Nephron progenitor cell (in vitro differentiated cells): ENCODE measurements at regions not wholly inside any gene's neighbourhood (a gene's known extent, or its start where the extent isn't known, plus 50 kb on each side); places are given as distances from the start of the nearest gene placed in this dataset.
"Not testable (repeated sequence)": the region's sequence is repeated elsewhere in the genome, so short reads cannot be mapped to it uniquely, and the experiment has no call there.

Experiments used
- DNase-seq: peaks from one replicate; pipeline ENCODE4 v3.0.0; 2021
- H3K27ac Mint-ChIP-seq: 2 replicates; pipeline ENCODE4 v1.8.0; 2021; ENCODE audit warnings: mild to moderate bottlenecking, moderate library complexity, mixed read lengths
- H3K27me3 Mint-ChIP-seq: 2 replicates; pipeline ENCODE4 v1.8.0; 2021; ENCODE audit warnings: mild to moderate bottlenecking, low read depth, mixed read lengths; ENCODE audit not compliant: poor library complexity
- H3K36me3 Mint-ChIP-seq: 2 replicates; pipeline ENCODE4 v1.8.0; 2021; ENCODE audit warnings: low read depth, mixed read lengths
- H3K4me1 Mint-ChIP-seq: 2 replicates; pipeline ENCODE4 v1.8.0; 2021; ENCODE audit warnings: mixed read lengths
- H3K4me3 Mint-ChIP-seq: 2 replicates; pipeline ENCODE4 v1.8.0; 2021; ENCODE audit warnings: mild to moderate bottlenecking, moderate library complexity, mixed read lengths
- H3K9me3 Mint-ChIP-seq: 2 replicates; pipeline ENCODE4 v1.8.0; 2021; ENCODE audit warnings: mild to moderate bottlenecking, moderate library complexity, mixed read lengths
- TF ChIP-seq, protein P1 (sequence below): fragments of 200-600 bp; sonication (generic); IDR thresholded peaks from 2 replicates; pipeline ENCODE4 v1.5.0; 2021; ENCODE audit warnings: antibody characterized with exemption

DNA sequence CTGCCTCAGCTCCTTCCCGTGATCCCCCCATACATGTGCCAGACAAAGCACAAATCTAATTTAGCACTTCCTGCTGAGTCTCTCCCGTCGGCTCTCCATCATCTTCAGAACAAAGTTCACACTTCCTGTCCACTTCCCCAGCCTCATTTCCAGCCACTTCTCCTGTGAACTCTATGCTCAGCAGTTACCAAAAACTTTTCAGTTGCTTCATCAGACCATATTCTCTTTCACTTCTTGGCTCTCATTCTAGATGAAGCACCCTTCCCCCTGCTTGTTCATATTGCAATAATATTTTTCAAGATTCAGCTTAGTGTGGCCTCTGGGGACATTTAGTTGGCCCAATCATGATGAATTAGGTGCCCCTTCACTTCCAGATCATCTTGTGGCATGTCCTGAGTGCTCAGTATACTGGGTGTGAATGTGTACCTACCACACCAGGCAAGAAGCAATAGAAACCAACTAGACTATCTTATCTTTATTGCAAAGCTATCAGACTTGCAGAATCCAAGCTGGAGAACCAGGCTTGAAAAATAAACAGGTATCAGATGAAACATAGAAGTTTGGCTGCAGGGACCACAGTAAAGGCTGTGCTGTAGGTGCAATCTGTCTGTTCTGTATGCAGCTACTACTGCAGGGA lies 115.8 kb downstream of the NXPE2 start:
- DNase-seq, result no peak
- peaks cover 7% of the 10 kb centered on the region for H3K27me3 Mint-ChIP-seq
- no peaks in the 10 kb centered on the region for H3K36me3 Mint-ChIP-seq
- TF ChIP-seq, protein P1, sequence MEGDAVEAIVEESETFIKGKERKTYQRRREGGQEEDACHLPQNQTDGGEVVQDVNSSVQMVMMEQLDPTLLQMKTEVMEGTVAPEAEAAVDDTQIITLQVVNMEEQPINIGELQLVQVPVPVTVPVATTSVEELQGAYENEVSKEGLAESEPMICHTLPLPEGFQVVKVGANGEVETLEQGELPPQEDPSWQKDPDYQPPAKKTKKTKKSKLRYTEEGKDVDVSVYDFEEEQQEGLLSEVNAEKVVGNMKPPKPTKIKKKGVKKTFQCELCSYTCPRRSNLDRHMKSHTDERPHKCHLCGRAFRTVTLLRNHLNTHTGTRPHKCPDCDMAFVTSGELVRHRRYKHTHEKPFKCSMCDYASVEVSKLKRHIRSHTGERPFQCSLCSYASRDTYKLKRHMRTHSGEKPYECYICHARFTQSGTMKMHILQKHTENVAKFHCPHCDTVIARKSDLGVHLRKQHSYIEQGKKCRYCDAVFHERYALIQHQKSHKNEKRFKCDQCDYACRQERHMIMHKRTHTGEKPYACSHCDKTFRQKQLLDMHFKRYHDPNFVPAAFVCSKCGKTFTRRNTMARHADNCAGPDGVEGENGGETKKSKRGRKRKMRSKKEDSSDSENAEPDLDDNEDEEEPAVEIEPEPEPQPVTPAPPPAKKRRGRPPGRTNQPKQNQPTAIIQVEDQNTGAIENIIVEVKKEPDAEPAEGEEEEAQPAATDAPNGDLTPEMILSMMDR, result no peak
- no peaks in the 10 kb centered on the region for H3K9me3 Mint-ChIP-seq
- no peak overlapping the region for H3K4me3 Mint-ChIP-seq
- no peak overlapping the region for H3K27ac Mint-ChIP-seq
- H3K4me1 Mint-ChIP-seq, result peaks cover 42% of the 10 kb centered on the region

DNA sequence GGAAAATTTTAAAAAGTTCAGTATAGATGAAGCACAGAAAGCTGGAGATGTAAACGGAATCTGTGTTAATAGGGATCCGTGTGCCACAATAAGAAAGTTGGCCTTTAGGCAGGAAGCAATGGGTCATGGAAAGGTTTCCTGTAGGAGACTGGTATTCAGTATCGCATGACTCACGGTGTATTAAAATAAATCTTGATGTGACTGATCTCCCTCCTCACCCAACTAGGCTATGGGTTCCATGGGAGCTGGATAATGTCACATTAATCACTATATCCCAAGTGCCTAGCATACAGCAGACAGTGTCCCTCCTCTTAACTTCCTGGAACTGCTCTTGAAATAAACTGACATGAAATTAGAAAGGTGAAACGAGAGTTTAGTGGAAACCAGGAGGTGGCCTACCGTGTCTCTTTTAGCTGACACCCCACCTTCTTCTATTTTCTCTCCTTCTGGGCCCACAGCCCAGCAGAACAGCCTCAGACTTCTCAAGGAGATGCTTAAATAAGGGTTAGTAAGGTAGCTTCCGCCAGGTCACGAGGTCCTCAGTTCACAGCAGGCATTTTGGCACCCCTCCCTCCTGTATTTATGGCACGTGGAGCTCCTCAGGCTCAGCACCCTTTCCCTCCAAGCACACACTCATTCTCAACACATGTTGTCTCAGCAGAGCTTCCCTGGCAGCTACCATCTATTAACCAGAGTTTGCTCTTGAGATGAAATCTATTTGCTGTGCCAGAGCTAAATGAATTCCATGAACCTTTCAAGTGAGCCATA lies 118.8 kb downstream of the NXPE2 start:
- H3K9me3 Mint-ChIP-seq, result no peaks in the 10 kb centered on the region
- TF ChIP-seq, protein P1, result no peak
- H3K27me3 Mint-ChIP-seq, result peaks cover 4% of the 10 kb centered on the region
- H3K4me3 Mint-ChIP-seq, result no peak overlapping the region
- no peaks in the 10 kb centered on the region for H3K36me3 Mint-ChIP-seq
- DNase-seq, result no peak
- peaks cover 35% of the 10 kb centered on the region for H3K4me1 Mint-ChIP-seq
- H3K27ac Mint-ChIP-seq, result peak overlapping the region; percentile 62

DNA sequence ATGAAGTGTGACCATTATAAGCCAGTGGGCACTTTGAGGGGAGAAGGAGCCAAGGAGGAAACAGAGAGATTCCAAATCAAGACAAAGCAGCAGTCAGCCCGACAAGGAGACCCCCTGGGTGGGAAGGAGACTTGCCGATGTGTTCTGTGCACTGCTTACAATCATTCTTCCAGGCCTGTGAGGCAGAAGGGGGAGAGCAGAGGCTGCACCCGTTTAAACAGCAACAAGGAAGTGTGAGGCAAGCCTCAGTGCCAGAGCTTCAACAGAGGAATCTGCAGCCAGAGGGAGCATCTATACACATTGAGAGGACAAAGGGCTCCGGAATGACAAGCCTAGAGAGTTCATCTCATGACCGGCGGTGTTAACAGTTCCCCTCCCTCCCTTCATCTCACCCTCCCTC lies 121.1 kb downstream of the NXPE2 start:
- H3K4me1 Mint-ChIP-seq, result peaks cover 35% of the 10 kb centered on the region
- H3K9me3 Mint-ChIP-seq, result peaks cover 14% of the 10 kb centered on the region
- no peak overlapping the region for H3K4me3 Mint-ChIP-seq
- H3K27ac Mint-ChIP-seq, result no peak overlapping the region
- peaks cover 4% of the 10 kb centered on the region for H3K27me3 Mint-ChIP-seq
- TF ChIP-seq, protein P1, result no peak
- no peaks in the 10 kb centered on the region for H3K36me3 Mint-ChIP-seq
- no peak for DNase-seq

DNA sequence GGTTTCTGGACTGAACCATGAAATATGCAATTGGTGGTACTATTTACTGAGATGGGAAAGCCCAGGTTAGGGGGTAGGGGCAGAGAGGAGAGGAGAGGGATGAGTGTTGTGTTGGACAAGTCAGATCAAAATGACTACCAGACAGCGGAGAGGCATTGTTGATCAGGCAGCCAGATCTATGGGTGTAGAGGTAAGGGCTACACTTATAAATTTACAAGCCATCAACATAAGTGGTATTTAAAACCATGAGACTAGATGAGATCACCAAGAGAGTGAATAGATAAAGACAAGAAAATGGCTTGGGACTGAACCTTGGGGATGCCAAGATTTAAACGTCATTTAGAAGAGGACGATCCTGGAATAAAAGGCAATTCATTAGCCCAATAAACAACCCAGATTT lies 123.4 kb downstream of the NXPE2 start:
- peaks cover 31% of the 10 kb centered on the region for H3K4me1 Mint-ChIP-seq
- H3K27ac Mint-ChIP-seq, result no peak overlapping the region
- H3K27me3 Mint-ChIP-seq, result peaks cover 7% of the 10 kb centered on the region
- TF ChIP-seq, protein P1, result no peak
- H3K36me3 Mint-ChIP-seq, result peaks cover 5% of the 10 kb centered on the region
- DNase-seq, result no peak
- H3K4me3 Mint-ChIP-seq, result no peak overlapping the region
- peaks cover 32% of the 10 kb centered on the region for H3K9me3 Mint-ChIP-seq

DNA sequence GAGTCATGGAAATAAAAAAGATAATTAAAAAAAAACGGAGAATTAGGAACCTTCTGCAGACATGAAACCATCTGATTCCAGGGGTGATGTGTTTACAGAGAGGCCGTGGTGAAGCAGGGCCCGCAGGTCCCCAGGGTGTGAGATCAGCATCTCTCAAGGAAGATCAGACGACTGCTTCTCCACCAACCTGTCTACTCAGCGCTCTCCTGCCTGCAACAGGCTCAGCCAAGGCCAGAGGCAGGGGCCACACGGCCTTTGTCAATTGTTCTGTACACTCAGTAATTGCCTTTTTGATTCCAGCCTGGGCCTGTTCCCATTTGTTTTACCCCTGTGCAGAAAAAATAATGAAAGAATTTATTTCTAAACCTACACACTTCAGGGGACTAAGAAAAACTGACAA lies 124.6 kb downstream of the NXPE2 start:
- peaks cover 7% of the 10 kb centered on the region for H3K27me3 Mint-ChIP-seq
- H3K36me3 Mint-ChIP-seq, result peaks cover 5% of the 10 kb centered on the region
- peaks cover 21% of the 10 kb centered on the region for H3K4me1 Mint-ChIP-seq
- no peak overlapping the region for H3K4me3 Mint-ChIP-seq
- H3K9me3 Mint-ChIP-seq, result peaks cover 36% of the 10 kb centered on the region
- no peak for DNase-seq
- no peak overlapping the region for H3K27ac Mint-ChIP-seq
- TF ChIP-seq, protein P1, result no peak

DNA sequence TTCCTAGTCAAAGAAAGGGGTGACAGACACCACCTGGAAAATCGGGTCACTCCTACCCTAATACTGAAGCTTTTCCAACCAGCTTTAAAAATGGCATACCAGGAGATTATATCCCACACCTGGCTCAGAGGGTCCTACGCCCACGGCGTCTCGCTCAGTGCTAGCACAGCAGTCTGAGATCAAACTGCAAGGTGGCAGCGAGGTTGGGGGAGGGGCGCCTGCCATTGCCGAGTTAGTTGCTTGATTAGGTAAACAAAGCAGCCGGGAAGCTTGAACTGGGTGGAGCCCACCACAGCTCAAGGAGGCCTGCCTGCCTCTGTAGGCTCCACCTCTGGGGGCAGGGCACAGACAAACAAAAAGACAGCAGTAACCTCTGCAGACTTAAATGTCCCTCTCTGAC lies 127.1 kb downstream of the NXPE2 start:
- H3K27ac Mint-ChIP-seq, H3K27me3 Mint-ChIP-seq, H3K4me3 Mint-ChIP-seq, H3K36me3 Mint-ChIP-seq, H3K4me1 Mint-ChIP-seq, DNase-seq: not testable (repeated sequence)
- H3K9me3 Mint-ChIP-seq, result peaks cover 39% of the 10 kb centered on the region
